ENCODE measurements at regions not wholly inside any gene's neighbourhood (a gene's known extent, or its start where the extent isn't known, plus 50 kb on each side); places are given as distances from the start of the nearest gene placed in this dataset.
"Not testable (repeated sequence)": the region's sequence is repeated elsewhere in the genome, so short reads cannot be mapped to it uniquely, and the experiment has no call there.

GRCh38 chr6:165842281-165842936, 179.4 kb upstream of the PDE10A start:
- peak in 1 of 2 experiments; percentile 28 for DNase-seq

GRCh38 chr6:165841153-165841558, 178.1 kb upstream of the PDE10A start:
- DNase-seq = no peak

GRCh38 chr6:165837948-165838745, 175.1 kb upstream of the PDE10A start:
- DNase-seq = no peak

GRCh38 chr6:165836648-165837047, 173.6 kb upstream of the PDE10A start:
- not testable (repeated sequence) for DNase-seq

GRCh38 chr6:165835410-165835851, 172.4 kb upstream of the PDE10A start:
- no peak for DNase-seq

GRCh38 chr6:165834613-165835259, 171.7 kb upstream of the PDE10A start:
- no peak for DNase-seq

- DNase-seq = no peak
Observed at GRCh38 chr6:165833355-165833754, 170.3 kb upstream of the PDE10A start.

- no peak for DNase-seq
Observed at GRCh38 chr6:165831812-165832510, 168.9 kb upstream of the PDE10A start.

- DNase-seq = no peak
Observed at GRCh38 chr6:165830761-165831160, 167.7 kb upstream of the PDE10A start.

- DNase-seq = no peak
Observed at GRCh38 chr6:165829376-165829775, 166.3 kb upstream of the PDE10A start.

- DNase-seq = no peak
Observed at GRCh38 chr6:165827190-165827518, 164.1 kb upstream of the PDE10A start.

GRCh38 chr6:165826487-165827189, 163.6 kb upstream of the PDE10A start:
- DNase-seq = no peak

- no peak for DNase-seq
Observed at GRCh38 chr6:165825256-165825815, 162.3 kb upstream of the PDE10A start.

GRCh38 chr6:165823609-165824326, 160.7 kb upstream of the PDE10A start:
- DNase-seq = no peak

- DNase-seq = no peak
Observed at GRCh38 chr6:165822501-165822900, 159.5 kb upstream of the PDE10A start.

GRCh38 chr6:165821754-165822153, 158.7 kb upstream of the PDE10A start:
- DNase-seq = no peak

- DNase-seq = no peak
Observed at GRCh38 chr6:165820934-165821333, 157.9 kb upstream of the PDE10A start.

GRCh38 chr6:165820407-165820806, 157.4 kb upstream of the PDE10A start:
- no peak for DNase-seq

- no peak for DNase-seq
Observed at GRCh38 chr6:165819394-165819793, 156.4 kb upstream of the PDE10A start.

- no peak for DNase-seq
Observed at GRCh38 chr6:165818200-165818599, 155.2 kb upstream of the PDE10A start.

- no peak for DNase-seq
Observed at GRCh38 chr6:165817771-165818170, 154.7 kb upstream of the PDE10A start.

- DNase-seq = no peak
Observed at GRCh38 chr6:165817148-165817547, 154.1 kb upstream of the PDE10A start.
